Karpas-422 (cell line): ENCODE measurements at regions not wholly inside any gene's neighbourhood (a gene's known extent, or its start where the extent isn't known, plus 50 kb on each side); places are given as distances from the start of the nearest gene placed in this dataset.

Source experiments
- DNase-seq: peaks from one replicate; pipeline ENCODE4 v3.0.0-alpha.2; 2015
- H2AFZ ChIP-seq: fragments of 200-600 bp; sonication (generic); 2 replicates; pipeline ENCODE4 v1.6.1; 2014; ENCODE audit warnings: antibody characterized with exemption, low read length, mixed read lengths
- H3K27ac ChIP-seq: fragments of 200-600 bp; sonication (generic); 2 replicates; pipeline ENCODE4 v1.5.1; 2014; ENCODE audit warnings: mild to moderate bottlenecking, low read length, moderate library complexity
- H3K27me3 ChIP-seq: fragments of 200-600 bp; sonication (generic); 2 replicates; pipeline ENCODE4 v1.6.1; 2014; ENCODE audit warnings: low read length, mixed read lengths
- H3K36me3 ChIP-seq: fragments of 200-600 bp; sonication (generic); 2 replicates; pipeline ENCODE4 v1.6.1; 2014; ENCODE audit warnings: low read length, mixed read lengths; ENCODE audit not compliant: insufficient read depth
- H3K4me1 ChIP-seq: fragments of 200-600 bp; sonication (generic); 2 replicates; pipeline ENCODE4 v1.6.1; 2014; ENCODE audit warnings: mild to moderate bottlenecking, low read length, mixed read lengths
- H3K4me2 ChIP-seq: fragments of 200-600 bp; sonication (generic); 2 replicates; pipeline ENCODE4 v1.6.1; 2014; ENCODE audit warnings: low read length, low read depth, mild to moderate bottlenecking; ENCODE audit not compliant: poor library complexity, severe bottlenecking
- H3K4me3 ChIP-seq: fragments of 200-600 bp; sonication (generic); 2 replicates; pipeline ENCODE4 v1.5.1; 2014; ENCODE audit warnings: mild to moderate bottlenecking, antibody characterized with exemption, low read length, mixed read lengths
- H3K79me2 ChIP-seq: fragments of 200-600 bp; sonication (generic); 2 replicates; pipeline ENCODE4 v1.6.1; 2014; ENCODE audit warnings: mild to moderate bottlenecking, low read length, mixed read lengths
- H3K9ac ChIP-seq: fragments of 200-600 bp; sonication (generic); 2 replicates; pipeline ENCODE4 v1.6.0; 2014; ENCODE audit warnings: low read length
- H3K9me2 ChIP-seq: fragments of 200-600 bp; sonication (generic), shearing (Covaris generic); replicated peaks from 2 replicates; pipeline ENCODE4 v1.6.0; 2014; ENCODE audit warnings: mild to moderate bottlenecking, low read length, moderate library complexity; ENCODE audit not compliant: insufficient read depth
- H3K9me3 ChIP-seq: fragments of 300-700, 200-600 bp; sonication (generic); 2 replicates; pipeline ENCODE4 v1.6.1; 2014; ENCODE audit warnings: low read length, mixed read lengths
- H4K20me1 ChIP-seq: fragments of 200-600 bp; sonication (generic); 2 replicates; pipeline ENCODE4 v1.6.1; 2014; ENCODE audit warnings: mild to moderate bottlenecking, antibody characterized with exemption, low read length, low read depth; ENCODE audit not compliant: insufficient read depth

GRCh38 chr6:99779631-99780555 lies 173.3 kb downstream of the PRDM13 start:
- Histone ChIP-seq H3K9me2 (no peaks in the 10 kb centered on the region), H3K4me3 (no peak overlapping the region), H3K4me2 (no peak overlapping the region), H2AFZ (no peak overlapping the region), H3K4me1 (no peaks in the 10 kb centered on the region), H3K9ac (no peak overlapping the region), H4K20me1 (no peaks in the 10 kb centered on the region), H3K27me3 (no peaks in the 10 kb centered on the region), H3K9me3 (no peaks in the 10 kb centered on the region), H3K79me2 (no peaks in the 10 kb centered on the region), H3K27ac (no peak overlapping the region), H3K36me3 (no peaks in the 10 kb centered on the region)
- no peak for DNase-seq

GRCh38 chr6:99780556-99780885 lies 173.9 kb downstream of the PRDM13 start:
- no peaks in the 10 kb centered on the region for H3K9me3 ChIP-seq
- no peak overlapping the region for H3K27ac ChIP-seq
- H2AFZ ChIP-seq: no peak overlapping the region
- H3K27me3 ChIP-seq: no peaks in the 10 kb centered on the region
- H3K4me1 ChIP-seq: no peaks in the 10 kb centered on the region
- H3K9ac ChIP-seq: no peak overlapping the region
- H4K20me1 ChIP-seq: no peaks in the 10 kb centered on the region
- H3K4me2 ChIP-seq: no peak overlapping the region
- no peak overlapping the region for H3K4me3 ChIP-seq
- H3K9me2 ChIP-seq: no peaks in the 10 kb centered on the region
- no peaks in the 10 kb centered on the region for H3K36me3 ChIP-seq
- no peaks in the 10 kb centered on the region for H3K79me2 ChIP-seq
- DNase-seq: no peak

GRCh38 chr6:99789767-99790166 lies 183.1 kb downstream of the PRDM13 start:
- H3K4me1 ChIP-seq: no peaks in the 10 kb centered on the region
- no peaks in the 10 kb centered on the region for H3K36me3 ChIP-seq
- H3K79me2 ChIP-seq: no peaks in the 10 kb centered on the region
- H3K9ac ChIP-seq: no peak overlapping the region
- H3K27me3 ChIP-seq: no peaks in the 10 kb centered on the region
- no peak overlapping the region for H3K4me3 ChIP-seq
- H2AFZ ChIP-seq: no peak overlapping the region
- H3K4me2 ChIP-seq: no peak overlapping the region
- no peak for DNase-seq
- H3K27ac ChIP-seq: no peak overlapping the region
- no peaks in the 10 kb centered on the region for H3K9me2 ChIP-seq
- no peaks in the 10 kb centered on the region for H4K20me1 ChIP-seq
- no peaks in the 10 kb centered on the region for H3K9me3 ChIP-seq

- Histone ChIP-seq H3K4me1 (no peaks in the 10 kb centered on the region), H3K9ac (no peak overlapping the region), H3K36me3 (no peaks in the 10 kb centered on the region), H3K79me2 (no peaks in the 10 kb centered on the region), H3K27ac (no peak overlapping the region), H3K4me3 (no peak overlapping the region), H3K9me3 (no peaks in the 10 kb centered on the region), H3K9me2 (no peaks in the 10 kb centered on the region), H3K4me2 (no peak overlapping the region), H3K27me3 (no peaks in the 10 kb centered on the region), H4K20me1 (no peaks in the 10 kb centered on the region), H2AFZ (no peak overlapping the region)
- peak; percentile 45 for DNase-seq
Observed at GRCh38 chr6:99790679-99791078, 184.0 kb downstream of the PRDM13 start.

GRCh38 chr6:99801805-99802204 lies 192.2 kb downstream of the MCHR2 start:
- H3K79me2 ChIP-seq: no peaks in the 10 kb centered on the region
- H3K27ac ChIP-seq: no peak overlapping the region
- no peaks in the 10 kb centered on the region for H3K36me3 ChIP-seq
- H3K4me1 ChIP-seq: no peaks in the 10 kb centered on the region
- H3K9me3 ChIP-seq: no peaks in the 10 kb centered on the region
- H3K9ac ChIP-seq: no peak overlapping the region
- no peak overlapping the region for H3K4me2 ChIP-seq
- H3K4me3 ChIP-seq: no peak overlapping the region
- H3K27me3 ChIP-seq: no peaks in the 10 kb centered on the region
- no peak for DNase-seq
- no peaks in the 10 kb centered on the region for H4K20me1 ChIP-seq
- H3K9me2 ChIP-seq: no peaks in the 10 kb centered on the region
- H2AFZ ChIP-seq: no peak overlapping the region

- Histone ChIP-seq H3K9me2 (no peaks in the 10 kb centered on the region), H3K4me1 (no peaks in the 10 kb centered on the region), H3K27ac (no peak overlapping the region), H3K4me2 (no peak overlapping the region), H3K36me3 (no peaks in the 10 kb centered on the region), H3K9ac (no peak overlapping the region), H3K79me2 (no peaks in the 10 kb centered on the region), H3K4me3 (no peak overlapping the region), H3K27me3 (no peaks in the 10 kb centered on the region), H2AFZ (no peak overlapping the region), H3K9me3 (no peaks in the 10 kb centered on the region), H4K20me1 (no peaks in the 10 kb centered on the region)
- no peak for DNase-seq
Observed at GRCh38 chr6:99802396-99803031, 191.5 kb downstream of the MCHR2 start.

- Histone ChIP-seq H3K4me2 (no peak overlapping the region), H3K27ac (no peak overlapping the region), H3K9me3 (no peaks in the 10 kb centered on the region), H3K4me1 (no peaks in the 10 kb centered on the region), H3K9ac (no peak overlapping the region), H3K79me2 (no peaks in the 10 kb centered on the region), H3K9me2 (no peaks in the 10 kb centered on the region), H3K4me3 (no peak overlapping the region), H3K36me3 (no peaks in the 10 kb centered on the region), H3K27me3 (no peaks in the 10 kb centered on the region), H2AFZ (no peak overlapping the region), H4K20me1 (no peaks in the 10 kb centered on the region)
- DNase-seq: no peak
Observed at GRCh38 chr6:99808992-99809391, 185.0 kb downstream of the MCHR2 start.

GRCh38 chr6:99810295-99810694 lies 183.7 kb downstream of the MCHR2 start:
- Histone ChIP-seq H3K27me3 (no peaks in the 10 kb centered on the region), H3K9me2 (no peaks in the 10 kb centered on the region), H3K4me3 (no peak overlapping the region), H3K27ac (no peak overlapping the region), H3K9ac (no peak overlapping the region), H2AFZ (no peak overlapping the region), H3K79me2 (no peaks in the 10 kb centered on the region), H4K20me1 (no peaks in the 10 kb centered on the region), H3K9me3 (no peaks in the 10 kb centered on the region), H3K36me3 (no peaks in the 10 kb centered on the region), H3K4me1 (no peaks in the 10 kb centered on the region), H3K4me2 (no peak overlapping the region)
- DNase-seq: no peak
